WTC11 (cell line): ENCODE measurements at regions not wholly inside any gene's neighbourhood (a gene's known extent, or its start where the extent isn't known, plus 50 kb on each side); places are given as distances from the start of the nearest gene placed in this dataset.
"Not testable (repeated sequence)": the region's sequence is repeated elsewhere in the genome, so short reads cannot be mapped to it uniquely, and the experiment has no call there.

ENCODE experiments used
- ATAC-seq: fragments of 200-7000 bp; cut with Tn5 transposase; 2 replicates; pipeline ENCODE4 v1.10.0; 2021; ENCODE audit warnings: mild to moderate bottlenecking, moderate library complexity
- CTCF ChIA-PET: fragments of 300-600 bp; sonication (Branson Sonifier 250); formaldehyde crosslinking; loops from one replicate; lab custom pipeline; 2021; ENCODE audit warnings: antibody characterized with exemption; lab: Charles Lee
- POLR2A ChIA-PET: fragments of 350-600 bp; sonication (Branson Sonifier 250); formaldehyde crosslinking; loops from one replicate; lab custom pipeline; 2021; ENCODE audit warnings: antibody characterized with exemption; lab: Charles Lee
- DNase-seq: peaks from one replicate; pipeline ENCODE4 v3.0.0; 2021; ENCODE audit warnings: low spot score
- H3K27ac Mint-ChIP-seq: 2 replicates; pipeline ENCODE4 v1.8.0; 2021; ENCODE audit warnings: mixed read lengths
- H3K27me3 Mint-ChIP-seq: 2 replicates; pipeline ENCODE4 v1.8.0; 2021; ENCODE audit warnings: low read depth, mild to moderate bottlenecking, moderate library complexity, mixed read lengths
- H3K36me3 Mint-ChIP-seq: 2 replicates; pipeline ENCODE4 v1.8.0; 2021; ENCODE audit warnings: mixed read lengths
- H3K4me1 Mint-ChIP-seq: 2 replicates; pipeline ENCODE4 v1.8.0; 2022; ENCODE audit warnings: mixed read lengths
- H3K4me3 Mint-ChIP-seq: 2 replicates; pipeline ENCODE4 v1.8.0; 2021; ENCODE audit warnings: mild to moderate bottlenecking, moderate library complexity, mixed read lengths
- H3K9me3 Mint-ChIP-seq: 2 replicates; pipeline ENCODE4 v1.8.0; 2021; ENCODE audit warnings: mixed read lengths
- ATF1 ChIP-seq: sonication (generic); formaldehyde crosslinking; IDR thresholded peaks from 2 replicates; pipeline ENCODE4 v1.8.1; 2023; ENCODE audit warnings: mild to moderate bottlenecking, moderate library complexity, missing genetic modification reagents
- CREB1 ChIP-seq: sonication (generic); formaldehyde crosslinking; IDR thresholded peaks from 2 replicates; pipeline ENCODE4 v1.8.0; 2023; ENCODE audit warnings: mild to moderate bottlenecking, missing genetic modification reagents
- EMX1 ChIP-seq: fragments of 250-450 bp; sonication (Bioruptor Pico); IDR thresholded peaks from 2 replicates; pipeline ENCODE4 v1.8.0; 2021; ENCODE audit warnings: mild to moderate bottlenecking
- FOXK1 ChIP-seq: sonication (generic); formaldehyde crosslinking; IDR thresholded peaks from 2 replicates; pipeline ENCODE4 v1.8.0; 2022; ENCODE audit warnings: mild to moderate bottlenecking, moderate library complexity, missing genetic modification reagents
- IRF2 ChIP-seq: sonication (generic); formaldehyde crosslinking; IDR thresholded peaks from 2 replicates; pipeline ENCODE4 v1.8.0; 2022; ENCODE audit warnings: low read depth, missing genetic modification reagents, borderline replicate concordance
- KAT7 ChIP-seq: sonication (generic); formaldehyde crosslinking; IDR thresholded peaks from 2 replicates; pipeline ENCODE4 v1.8.1; 2023; ENCODE audit warnings: missing genetic modification reagents, mild to moderate bottlenecking, borderline replicate concordance
- MLX ChIP-seq: sonication (generic); formaldehyde crosslinking; IDR thresholded peaks from 2 replicates; pipeline ENCODE4 v1.8.1; 2023; ENCODE audit warnings: mild to moderate bottlenecking, missing genetic modification reagents, moderate library complexity
- NFATC4 ChIP-seq: fragments of 250-450 bp; sonication (Bioruptor Pico); IDR thresholded peaks from 2 replicates; pipeline ENCODE4 v1.9.0; 2021; ENCODE audit warnings: mild to moderate bottlenecking
- NR2C2 ChIP-seq: sonication (generic); formaldehyde crosslinking; IDR thresholded peaks from 2 replicates; pipeline ENCODE4 v1.8.0; 2022; ENCODE audit warnings: mild to moderate bottlenecking, missing genetic modification reagents
- RELA ChIP-seq: sonication (generic); formaldehyde crosslinking; IDR thresholded peaks from 2 replicates; pipeline ENCODE4 v1.8.1; 2022; ENCODE audit warnings: missing genetic modification reagents, mild to moderate bottlenecking, borderline replicate concordance
- USF1 ChIP-seq: sonication (generic); formaldehyde crosslinking; IDR thresholded peaks from 2 replicates; pipeline ENCODE4 v1.8.0; 2022; ENCODE audit warnings: mild to moderate bottlenecking, missing genetic modification reagents
- ZBTB43 ChIP-seq: sonication (generic); formaldehyde crosslinking; IDR thresholded peaks from 2 replicates; pipeline ENCODE4 v1.8.1; 2023; ENCODE audit warnings: mild to moderate bottlenecking, missing genetic modification reagents
- ZNF219 ChIP-seq: sonication (generic); formaldehyde crosslinking; IDR thresholded peaks from 2 replicates; pipeline ENCODE4 v1.8.0; 2023; ENCODE audit warnings: missing genetic modification reagents, mild to moderate bottlenecking, borderline replicate concordance
- ZNF232 ChIP-seq: sonication (generic); formaldehyde crosslinking; IDR thresholded peaks from 2 replicates; pipeline ENCODE4 v1.8.0; 2022; ENCODE audit warnings: mild to moderate bottlenecking, missing genetic modification reagents
- ZNF281 ChIP-seq: sonication (generic); formaldehyde crosslinking; IDR thresholded peaks from 2 replicates; pipeline ENCODE4 v1.8.0; 2023; ENCODE audit warnings: mild to moderate bottlenecking, missing genetic modification reagents
- ZNF317 ChIP-seq: sonication (generic); formaldehyde crosslinking; IDR thresholded peaks from 2 replicates; pipeline ENCODE4 v1.8.1; 2023; ENCODE audit warnings: low read depth, mild to moderate bottlenecking, moderate library complexity, missing genetic modification reagents, borderline replicate concordance
- ZNF532 ChIP-seq: fragments of 250-450 bp; sonication (Bioruptor Pico); IDR thresholded peaks from 2 replicates; pipeline ENCODE4 v1.9.0; 2021; ENCODE audit warnings: mild to moderate bottlenecking, borderline replicate concordance

GRCh38 chr14:28308734-28309133 is 457.9 kb upstream of the FOXG1 start:
- peaks cover 17% of the 10 kb centered on the region for H3K4me1 Mint-ChIP-seq
- ATAC-seq: no peak
- no peak for DNase-seq
- H3K9me3 Mint-ChIP-seq: no peaks in the 10 kb centered on the region
- H3K4me3 Mint-ChIP-seq: no peak overlapping the region
- no peaks in the 10 kb centered on the region for H3K27me3 Mint-ChIP-seq
- POLR2A ChIA-PET: no interaction called here
- H3K36me3 Mint-ChIP-seq: no peaks in the 10 kb centered on the region
- no peak overlapping the region for H3K27ac Mint-ChIP-seq
- CTCF ChIA-PET: no interaction called here
- TF ChIP-seq EMX1 (CRISPR knock-in tag) (no peak), ZBTB43 (no peak), RELA (CRISPR knock-in tag) (no peak), ZNF532 (no peak), ZNF232 (no peak), ATF1 (CRISPR knock-in tag) (no peak), USF1 (CRISPR knock-in tag) (no peak)

- H3K36me3 Mint-ChIP-seq: peaks cover 12% of the 10 kb centered on the region
- peak overlapping the region; percentile 92 for H3K27ac Mint-ChIP-seq
- 0 out of 2 replicates have a peak, but pooled peaks have one; percentile 68 for TF ChIP-seq FOXK1
- peak; percentile 60; the same call in 1 of the 2 replicates for TF ChIP-seq ZNF281 (CRISPR knock-in tag)
- H3K4me1 Mint-ChIP-seq, POLR2A ChIA-PET, H3K27me3 Mint-ChIP-seq, ATAC-seq: not testable (repeated sequence)
- H3K9me3 Mint-ChIP-seq: peaks cover 11% of the 10 kb centered on the region
- peak overlapping the region; percentile 79 for H3K4me3 Mint-ChIP-seq
- peak; percentile 45 for DNase-seq
- CTCF ChIA-PET: interaction anchor here (1.1 kb wide), 1 partner anchor 21 kb away, joined by 3 read pairs; no protein-coding TSS in a partner anchor
Measured at GRCh38 chr14:28317890-28318675, 448.5 kb upstream of the FOXG1 start.

GRCh38 chr14:28321475-28322244 is 444.9 kb upstream of the FOXG1 start:
- Mint-ChIP-seq H3K36me3 (peaks cover 7% of the 10 kb centered on the region), H3K4me1 (peaks cover 22% of the 10 kb centered on the region), H3K27ac (no peak overlapping the region), H3K4me3 (no peak overlapping the region), H3K27me3 (no peaks in the 10 kb centered on the region; the same call in 1 of the 2 replicates), H3K9me3 (0 out of 2 replicates have a peak, but pooled peaks cover 4% of the 10 kb centered on the region)
- ChIA-PET POLR2A (no interaction called here), CTCF (no interaction called here)
- no peak for ATAC-seq
- DNase-seq: no peak
- no peak for TF ChIP-seq ZNF317
- no peak for TF ChIP-seq NR2C2 (CRISPR knock-in tag)
- TF ChIP-seq IRF2 (CRISPR knock-in tag): no peak
- TF ChIP-seq KAT7 (CRISPR knock-in tag): no peak
- TF ChIP-seq CREB1: no peak
- TF ChIP-seq NFATC4 (CRISPR knock-in tag): no peak
- TF ChIP-seq MLX (CRISPR knock-in tag): no peak
- TF ChIP-seq ZNF219 (CRISPR knock-in tag): no peak
